CD4-positive, alpha-beta T cell treated with Interleukin-6 at 100 ng/mL for 8 hours (primary cell): ENCODE measurements at regions not wholly inside any gene's neighbourhood (a gene's known extent, or its start where the extent isn't known, plus 50 kb on each side); places are given as distances from the start of the nearest gene placed in this dataset.
"Not testable (repeated sequence)": the region's sequence is repeated elsewhere in the genome, so short reads cannot be mapped to it uniquely, and the experiment has no call there.

Experiments
- DNase-seq: peaks from one replicate; pipeline ENCODE4 v3.0.0-alpha.2; 2020; ENCODE audit warnings: mixed read lengths, low spot score

- no peak for DNase-seq
Observed at GRCh38 chr6:139754898-139755775, 380.7 kb upstream of the CITED2 start.

DNA sequence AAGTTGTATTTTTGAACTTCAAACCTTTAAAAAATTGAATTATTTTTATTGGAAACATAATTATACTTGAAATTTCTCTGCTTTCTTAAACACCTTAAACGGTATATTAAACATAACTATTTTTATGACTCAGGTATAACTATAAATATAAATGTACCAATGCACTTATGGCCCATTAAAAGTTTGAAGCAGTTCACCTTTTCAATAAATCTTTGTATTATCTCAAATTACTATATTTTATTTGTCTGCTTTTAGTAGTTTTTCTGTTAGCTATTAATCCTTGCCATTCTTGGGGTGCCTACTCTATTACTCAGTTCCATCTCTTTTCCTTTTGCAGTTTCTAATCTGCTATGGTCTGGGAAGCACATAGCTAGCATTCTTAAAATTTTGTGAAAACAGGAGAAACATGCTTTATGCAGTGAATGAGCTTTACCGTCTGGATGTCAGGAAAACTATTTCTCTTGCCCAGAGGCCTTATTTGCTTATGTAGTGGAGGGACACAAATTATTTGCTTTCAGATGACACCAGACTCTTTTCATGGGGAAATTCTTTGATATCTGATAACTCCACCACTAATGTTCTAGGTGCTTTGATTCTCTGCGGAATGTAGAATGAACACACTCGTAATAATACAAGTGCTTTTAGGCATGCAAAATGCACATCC lies 378.9 kb upstream of the CITED2 start:
- DNase-seq = no peak

DNA sequence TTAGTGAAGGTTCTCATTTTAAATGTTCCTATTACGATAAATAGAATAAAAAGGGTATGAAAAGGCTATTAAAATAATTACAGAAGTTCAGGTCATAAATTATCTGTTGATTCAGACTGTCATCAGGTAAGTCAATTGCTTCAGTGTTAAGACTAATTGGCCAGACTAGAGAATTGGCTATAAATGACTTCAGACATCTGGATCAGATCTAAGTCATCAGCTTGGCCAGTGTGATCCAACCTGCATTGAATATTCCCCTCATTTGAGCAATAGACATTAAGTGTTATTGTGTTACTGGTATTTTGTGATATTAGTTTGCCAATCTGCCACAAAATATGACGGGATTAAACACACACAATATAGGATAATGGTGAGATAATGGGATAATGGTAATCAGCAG lies 377.6 kb upstream of the CITED2 start:
- no peak for DNase-seq

- DNase-seq = no peak
Observed at GRCh38 chr6:139751179-139751578, 376.7 kb upstream of the CITED2 start.

GRCh38 chr6:139748353-139749146 lies 374.1 kb upstream of the CITED2 start:
- DNase-seq = no peak

DNA sequence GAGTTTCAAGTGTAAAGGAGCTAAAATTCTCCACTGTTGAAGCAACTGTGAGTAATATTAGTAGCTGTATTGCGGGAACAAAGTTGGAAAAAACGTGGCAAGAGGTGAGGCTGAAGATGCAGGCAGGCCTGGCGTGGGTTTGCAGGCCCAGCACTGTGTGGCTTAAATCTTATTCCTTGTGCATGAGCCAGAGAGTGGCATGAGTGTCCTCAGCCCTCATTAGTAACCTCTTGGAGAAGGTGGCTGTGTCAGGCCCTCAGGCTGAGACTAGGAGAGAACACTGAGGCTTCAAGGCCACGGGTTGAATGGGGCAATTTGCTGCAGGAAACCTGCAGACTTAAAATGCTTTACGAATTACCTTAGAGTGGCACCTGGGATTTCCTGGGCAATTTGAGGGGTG lies 372.7 kb upstream of the CITED2 start:
- DNase-seq = no peak

- DNase-seq = no peak
Observed at GRCh38 chr6:139744891-139745290, 370.4 kb upstream of the CITED2 start.

DNA sequence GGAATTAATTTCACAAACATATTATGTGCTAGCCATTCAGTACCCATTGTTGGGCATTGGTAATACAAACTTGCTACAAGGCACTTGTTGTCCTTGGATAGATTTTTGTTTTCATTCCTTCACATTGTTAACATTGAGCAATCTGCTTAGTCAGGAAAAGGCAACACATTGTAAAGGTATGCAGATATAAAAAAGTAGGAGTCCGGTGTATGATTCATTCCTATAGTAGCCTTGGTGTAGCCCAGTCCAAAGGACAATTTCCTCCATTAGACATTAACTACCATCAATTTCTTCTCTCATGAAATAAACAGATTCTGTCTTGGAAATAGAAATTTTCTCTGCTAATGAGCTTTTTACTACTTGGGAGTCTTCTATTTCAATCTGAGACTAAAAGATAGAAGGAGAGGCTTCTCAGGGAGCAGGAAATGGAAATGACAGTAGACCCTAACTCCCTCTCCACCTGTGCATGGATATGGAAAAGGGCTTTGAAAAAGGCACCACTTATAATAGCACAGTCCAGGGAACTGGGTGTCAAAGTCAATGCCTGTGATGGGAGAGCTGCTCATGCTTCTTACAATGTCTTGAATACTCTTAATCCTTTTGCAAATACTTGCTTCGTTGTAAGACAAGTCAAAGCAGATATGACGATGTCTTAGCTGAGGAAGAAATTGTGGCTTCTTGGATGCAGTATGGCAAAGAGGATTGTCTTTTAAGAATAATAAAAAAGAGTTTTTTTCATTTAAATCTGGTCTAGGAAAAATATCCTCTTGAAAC lies 369.4 kb upstream of the CITED2 start:
- DNase-seq = no peak

- DNase-seq = no peak
Observed at GRCh38 chr6:139742671-139743070, 368.2 kb upstream of the CITED2 start.

- no peak for DNase-seq
Observed at GRCh38 chr6:139738801-139739455, 364.5 kb upstream of the CITED2 start.

GRCh38 chr6:139736325-139736906 lies 362.0 kb upstream of the CITED2 start:
- DNase-seq = no peak

DNA sequence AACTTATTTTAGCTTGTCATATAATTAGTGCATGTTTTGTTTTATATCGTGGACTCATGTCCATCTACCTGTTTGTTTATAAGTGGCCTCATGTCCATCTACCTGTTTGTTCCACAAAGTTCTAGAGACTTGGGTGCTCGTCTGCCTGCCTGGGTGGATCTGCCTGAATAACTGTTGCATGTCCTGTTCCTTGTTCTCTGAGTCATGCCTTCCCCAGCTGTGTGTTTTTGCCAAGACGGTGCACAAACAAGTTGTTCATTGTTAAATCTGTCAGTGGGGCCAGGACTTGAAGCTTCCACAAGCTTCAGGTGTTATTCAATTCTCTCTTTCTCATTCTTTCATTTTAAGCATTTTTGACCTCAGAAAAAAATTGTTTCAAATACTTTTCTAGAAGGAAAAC lies 358.0 kb upstream of the CITED2 start:
- no peak for DNase-seq

DNA sequence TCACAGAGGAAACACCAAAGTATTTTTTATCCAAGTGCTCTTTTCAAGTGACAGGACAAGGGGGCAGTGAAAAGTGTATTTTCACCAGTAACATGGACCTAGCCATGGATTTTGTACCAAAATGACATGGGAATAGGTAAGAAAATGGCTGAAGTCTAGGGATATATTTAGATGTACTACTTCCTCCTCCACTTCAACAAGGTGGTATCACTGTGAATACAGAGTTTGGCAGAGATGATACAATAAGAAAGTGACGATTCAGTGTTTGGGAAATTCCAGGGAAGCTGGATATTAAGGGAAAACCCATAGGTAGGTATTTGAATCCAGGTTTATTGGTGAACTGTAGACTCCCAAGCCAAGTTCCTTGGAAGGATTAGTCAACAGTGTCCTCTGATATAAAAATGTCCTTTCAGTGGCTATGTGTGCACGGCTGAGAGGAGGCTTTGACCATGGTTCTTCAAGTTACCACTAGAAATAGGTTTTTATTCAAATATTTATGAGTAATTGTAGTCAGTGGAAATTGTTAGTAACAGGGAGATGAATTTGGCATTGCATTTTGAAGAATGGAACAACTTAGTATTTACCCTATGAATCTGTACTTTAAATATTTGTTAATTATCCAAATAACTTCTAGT lies 356.0 kb upstream of the CITED2 start:
- DNase-seq = no peak

GRCh38 chr6:139728876-139729427 lies 354.5 kb upstream of the CITED2 start:
- no peak for DNase-seq

DNA sequence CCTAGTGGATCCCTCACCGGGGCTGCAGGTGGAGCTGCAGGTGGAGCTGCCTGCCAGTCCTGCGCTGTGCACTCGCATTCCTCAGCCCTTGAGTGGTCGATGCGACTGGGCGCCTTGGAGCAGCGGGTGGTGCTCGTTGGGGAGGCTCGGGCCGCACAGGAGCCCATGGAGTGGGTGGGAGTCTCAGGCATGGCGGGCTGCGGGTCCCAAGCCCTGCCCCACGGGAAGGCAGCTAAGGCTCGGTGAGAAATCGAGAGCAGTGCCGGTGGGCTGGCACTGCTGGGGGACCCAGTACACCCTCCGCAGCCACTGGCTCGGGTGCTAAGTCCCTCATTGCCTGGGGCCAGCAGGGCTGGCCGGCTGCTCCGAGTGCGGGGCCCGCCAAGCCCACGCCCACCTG lies 351.8 kb upstream of the CITED2 start:
- not testable (repeated sequence) for DNase-seq

DNA sequence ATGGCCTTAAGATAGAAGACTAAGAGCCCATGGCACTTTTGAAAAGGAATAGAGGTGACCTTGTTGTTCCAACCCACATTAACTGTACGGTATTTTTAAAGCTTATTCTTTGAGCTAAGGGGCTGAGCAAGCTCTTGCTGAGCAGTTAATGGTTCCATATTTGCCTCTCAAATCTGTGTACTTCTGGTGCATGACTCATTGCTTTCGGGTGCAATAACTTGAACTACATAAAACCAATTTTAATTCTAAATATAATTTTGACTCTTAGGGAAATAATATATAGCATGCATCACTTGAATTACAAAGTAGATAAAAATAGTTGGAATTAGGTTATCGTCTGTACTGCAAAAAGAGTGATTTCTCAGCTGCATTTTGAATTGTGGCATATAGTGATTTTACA lies 348.1 kb upstream of the CITED2 start:
- no peak for DNase-seq

DNA sequence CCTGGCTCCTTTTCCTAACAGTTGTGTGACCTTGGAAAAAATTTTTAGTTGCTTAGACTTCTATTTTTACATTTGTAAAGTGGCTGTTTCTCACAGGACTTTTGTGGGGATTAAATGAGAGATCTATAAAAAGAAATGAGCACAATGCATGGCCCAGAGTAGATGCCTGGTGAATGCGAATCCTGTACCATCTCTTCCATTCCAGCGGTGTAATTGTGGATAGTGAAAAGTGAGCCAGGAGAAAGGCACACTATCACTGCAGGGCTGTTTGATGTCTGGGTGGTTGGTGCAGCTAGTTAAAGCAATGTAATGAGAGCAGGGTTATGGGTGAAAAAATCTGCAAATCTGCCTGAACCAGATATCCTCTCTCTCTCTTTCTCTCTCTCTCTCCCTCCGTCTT lies 347.5 kb upstream of the CITED2 start:
- no peak for DNase-seq

- no peak for DNase-seq
Observed at GRCh38 chr6:139713900-139714506, 339.6 kb upstream of the CITED2 start.

- no peak for DNase-seq
Observed at GRCh38 chr6:139713424-139713823, 339.0 kb upstream of the CITED2 start.

GRCh38 chr6:139712830-139713229 lies 338.4 kb upstream of the CITED2 start:
- no peak for DNase-seq
